Esophagus squamous epithelium (tissue), 4 donors: ENCODE measurements at regions not wholly inside any gene's neighbourhood (a gene's known extent, or its start where the extent isn't known, plus 50 kb on each side); places are given as distances from the start of the nearest gene placed in this dataset.

ENCODE experiments used
- POLR2A ChIP-seq, 4 donors: fragments of 450-650 bp; IDR thresholded peaks; one replicate each; pipeline ENCODE4 v1.6.1; 2017; ENCODE audit warnings: antibody characterized with exemption in 4 of 4, mild to moderate bottlenecking in 4 of 4, moderate library complexity in 3 of 4
- TF ChIP-seq, protein P1 (sequence below), 6 experiments: fragments of 450-650 bp in 4 of 6; fragments of 200-600 bp in 2 of 6; sonication (generic) in 2 of 6; IDR thresholded peaks; one replicate each; pipeline ENCODE4 v1.5.1; 2016 to 2019; ENCODE audit warnings: antibody characterized with exemption in 6 of 6, mild to moderate bottlenecking in 4 of 6, moderate library complexity in 4 of 6

DNA sequence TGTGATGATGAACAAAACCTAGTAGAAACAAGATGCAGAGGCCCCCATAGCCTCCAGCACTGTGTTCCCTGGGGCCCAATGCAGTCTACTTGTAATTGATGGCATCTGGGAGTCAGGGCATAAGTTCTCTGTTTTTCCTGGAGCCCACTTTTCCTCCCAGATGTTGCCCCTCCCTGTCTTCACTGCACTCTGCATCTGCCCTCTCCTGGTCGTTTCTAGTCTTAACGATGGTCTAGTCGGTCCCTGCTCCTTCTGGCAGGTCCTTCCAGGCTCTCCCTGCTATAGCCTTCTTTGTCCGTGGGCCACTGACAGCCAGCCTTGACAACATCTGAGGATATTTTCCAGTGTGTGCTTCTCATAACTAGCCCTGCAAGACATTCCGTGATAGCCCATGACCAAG, 208.3 kb downstream of the GXYLT1 start:
- TF ChIP-seq, protein P1, sequence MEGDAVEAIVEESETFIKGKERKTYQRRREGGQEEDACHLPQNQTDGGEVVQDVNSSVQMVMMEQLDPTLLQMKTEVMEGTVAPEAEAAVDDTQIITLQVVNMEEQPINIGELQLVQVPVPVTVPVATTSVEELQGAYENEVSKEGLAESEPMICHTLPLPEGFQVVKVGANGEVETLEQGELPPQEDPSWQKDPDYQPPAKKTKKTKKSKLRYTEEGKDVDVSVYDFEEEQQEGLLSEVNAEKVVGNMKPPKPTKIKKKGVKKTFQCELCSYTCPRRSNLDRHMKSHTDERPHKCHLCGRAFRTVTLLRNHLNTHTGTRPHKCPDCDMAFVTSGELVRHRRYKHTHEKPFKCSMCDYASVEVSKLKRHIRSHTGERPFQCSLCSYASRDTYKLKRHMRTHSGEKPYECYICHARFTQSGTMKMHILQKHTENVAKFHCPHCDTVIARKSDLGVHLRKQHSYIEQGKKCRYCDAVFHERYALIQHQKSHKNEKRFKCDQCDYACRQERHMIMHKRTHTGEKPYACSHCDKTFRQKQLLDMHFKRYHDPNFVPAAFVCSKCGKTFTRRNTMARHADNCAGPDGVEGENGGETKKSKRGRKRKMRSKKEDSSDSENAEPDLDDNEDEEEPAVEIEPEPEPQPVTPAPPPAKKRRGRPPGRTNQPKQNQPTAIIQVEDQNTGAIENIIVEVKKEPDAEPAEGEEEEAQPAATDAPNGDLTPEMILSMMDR (IDR thresholded peaks at IDR 0.05) = no peak
- TF ChIP-seq POLR2A (IDR thresholded peaks at IDR 0.05) = no peak
